ENCODE measurements at regions not wholly inside any gene's neighbourhood (a gene's known extent, or its start where the extent isn't known, plus 50 kb on each side); places are given as distances from the start of the nearest gene placed in this dataset.
"Not testable (repeated sequence)": the region's sequence is repeated elsewhere in the genome, so short reads cannot be mapped to it uniquely, and the experiment has no call there.

GRCh38 chrX:39675162-39675553, 422.6 kb downstream of the BCOR start:
- DNase-seq (ENCODE audit: low spot score): no peak

DNA sequence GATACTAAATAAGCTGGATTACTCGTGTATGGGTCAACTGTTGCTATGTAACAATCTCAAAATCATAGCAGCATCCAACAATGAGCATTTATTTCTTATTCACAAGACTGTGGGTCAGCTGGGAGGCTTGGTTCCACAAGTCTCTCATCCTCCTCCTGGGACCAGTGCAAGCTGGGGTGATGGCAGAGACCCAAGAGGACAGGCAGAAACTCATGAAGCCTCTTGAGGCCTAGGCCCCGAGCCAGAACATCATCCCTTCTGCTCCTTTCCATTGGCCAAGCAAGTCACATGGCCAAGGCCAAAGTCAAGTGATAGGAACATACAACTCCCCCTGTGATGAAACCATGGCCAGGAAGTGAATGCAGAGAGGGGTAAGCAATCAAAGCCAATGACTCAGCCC, 422.1 kb downstream of the BCOR start:
- no peak for DNase-seq (ENCODE audit: low spot score)

- DNase-seq (ENCODE audit: low spot score): no peak
These were observed 421.3 kb downstream of the BCOR start for GRCh38 chrX:39676434-39676833.

- DNase-seq (ENCODE audit: low spot score): no peak
These were observed 420.2 kb downstream of the BCOR start for GRCh38 chrX:39677585-39677977.

GRCh38 chrX:39677978-39678791, 419.6 kb downstream of the BCOR start:
- DNase-seq (ENCODE audit: low spot score): no peak

DNA sequence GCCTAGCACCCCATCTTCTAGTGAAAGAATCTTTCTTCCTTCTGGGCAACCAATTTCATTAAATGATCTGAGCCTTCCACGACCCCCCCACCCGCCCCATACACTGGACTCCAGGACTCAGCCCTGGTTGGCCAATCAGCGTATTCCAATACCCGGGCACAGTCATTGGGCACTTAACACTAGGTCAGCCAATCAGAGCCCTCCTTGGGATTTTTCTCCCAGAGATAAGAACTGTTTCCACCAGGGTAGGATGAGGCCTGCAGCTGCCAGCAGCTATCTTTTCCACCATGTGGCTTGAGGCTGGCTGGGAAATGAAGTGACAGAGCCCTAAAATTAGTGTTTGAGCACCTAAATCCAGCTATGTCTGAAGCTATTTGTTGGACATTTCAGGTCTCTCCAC, 418.8 kb downstream of the BCOR start:
- DNase-seq (ENCODE audit: low spot score): no peak

DNA sequence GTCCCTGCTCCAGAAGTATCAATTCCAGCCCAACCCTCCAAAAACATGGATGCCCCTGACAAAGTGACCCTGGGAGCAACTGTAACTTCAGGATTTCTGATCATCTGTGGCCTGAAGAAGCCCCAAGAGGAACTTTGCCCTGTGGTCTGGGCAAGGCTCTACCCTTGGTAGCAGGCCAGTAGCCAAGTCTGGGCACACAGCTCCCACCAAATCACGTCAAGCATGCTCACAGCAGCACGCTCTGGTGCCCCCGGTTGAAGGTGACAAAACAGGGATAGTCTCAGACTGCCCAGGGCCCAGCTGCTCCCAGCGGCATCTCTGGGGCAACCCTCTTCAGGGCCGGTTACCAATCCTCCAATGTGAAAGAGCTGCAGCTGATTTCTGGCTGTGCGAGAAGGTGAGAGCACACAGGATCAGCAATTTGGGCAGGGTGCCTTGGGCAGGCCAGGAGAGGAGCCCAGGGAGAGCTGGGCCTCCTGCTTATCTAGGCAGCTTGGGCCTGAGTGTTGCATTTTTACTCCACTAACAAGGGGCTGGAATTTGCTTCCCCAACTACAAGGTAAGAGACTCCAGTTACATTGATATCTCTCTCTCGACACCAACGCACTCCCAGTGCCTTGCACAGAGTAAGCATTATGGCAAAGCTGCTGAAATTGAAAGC, 418.1 kb downstream of the BCOR start:
- DNase-seq (ENCODE audit: low spot score): no peak

GRCh38 chrX:39681885-39682284, 415.9 kb downstream of the BCOR start:
- DNase-seq (ENCODE audit: low spot score): no peak

DNA sequence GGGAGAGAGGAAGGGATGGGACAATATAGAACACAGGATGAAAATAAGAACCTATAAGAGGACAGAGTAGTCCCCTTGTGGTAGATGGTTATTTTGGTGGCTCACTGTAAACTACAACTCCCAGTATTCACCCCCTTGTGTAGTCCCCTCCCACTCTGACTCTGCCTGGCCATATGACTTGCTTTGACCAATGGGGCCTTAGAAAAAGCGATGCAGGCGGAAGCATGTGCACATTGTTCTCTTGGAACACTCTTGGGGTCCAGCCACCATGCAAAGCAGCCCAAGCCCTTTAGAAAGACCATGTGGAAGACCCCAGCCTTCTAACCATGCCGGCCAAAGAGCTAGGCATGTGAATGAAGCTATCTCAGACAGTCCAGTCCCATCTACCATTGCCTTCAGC, 415.0 kb downstream of the BCOR start:
- peak; percentile 13 for DNase-seq (ENCODE audit: low spot score)

DNA sequence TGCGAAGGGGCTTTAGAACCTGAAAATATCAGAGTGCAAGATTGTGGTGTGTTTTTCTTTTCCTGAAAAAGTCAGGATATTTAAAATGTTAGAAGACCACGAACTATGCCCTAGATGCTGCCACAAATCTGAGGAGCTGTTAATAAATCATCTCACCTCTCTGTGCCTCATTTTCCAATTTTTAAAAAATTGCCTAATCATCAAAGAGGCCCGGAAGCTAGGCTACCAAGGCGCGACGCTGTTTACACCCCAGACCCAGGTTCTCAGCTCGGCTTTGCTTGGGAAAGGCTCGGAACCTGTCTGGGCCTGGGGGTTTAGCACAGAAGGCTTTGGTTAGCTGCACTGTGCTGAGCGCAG, 409.6 kb downstream of the BCOR start:
- DNase-seq (ENCODE audit: low spot score): no peak

DNA sequence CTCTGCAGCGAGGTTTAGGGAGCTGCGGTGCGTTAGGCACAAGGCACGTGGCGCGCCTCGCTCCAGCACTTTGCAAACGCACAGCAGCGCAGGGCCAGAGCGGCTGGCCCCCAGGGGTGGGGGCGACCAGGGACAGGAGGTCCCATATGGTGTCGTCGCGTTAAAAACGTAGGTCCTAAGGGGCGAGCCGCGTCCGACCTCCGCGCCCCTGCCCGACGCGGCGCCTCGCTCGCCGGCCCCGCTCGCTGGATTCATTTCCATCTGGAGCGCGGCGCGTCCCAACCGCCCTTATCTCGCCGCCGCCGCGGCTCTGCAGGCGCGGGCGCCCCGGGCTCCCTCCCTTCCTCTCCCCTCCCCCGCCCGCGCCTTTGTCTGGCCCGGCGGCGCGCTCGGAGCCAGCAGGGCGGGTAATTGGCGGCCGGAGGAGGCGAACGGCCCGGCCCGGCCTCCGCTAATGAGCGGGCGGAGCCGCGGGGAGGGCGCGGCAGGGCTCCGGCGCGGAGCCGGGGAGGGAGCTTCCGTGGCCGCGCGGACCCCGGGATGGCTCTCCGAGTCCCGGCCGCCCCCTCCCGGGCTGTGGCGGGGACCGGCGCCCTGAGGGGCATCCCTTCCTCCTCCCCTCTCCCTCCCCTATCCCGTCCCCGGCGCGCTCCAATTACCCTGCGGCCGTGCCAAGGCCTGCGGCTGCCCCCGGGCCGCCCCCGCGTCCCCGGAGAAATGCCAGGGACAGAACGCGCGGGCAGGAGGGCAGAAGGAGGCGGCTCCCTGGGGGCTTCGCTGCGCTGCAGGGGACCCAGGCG, 409.0 kb downstream of the BCOR start:
- peak; percentile 17 for DNase-seq (ENCODE audit: low spot score)

DNA sequence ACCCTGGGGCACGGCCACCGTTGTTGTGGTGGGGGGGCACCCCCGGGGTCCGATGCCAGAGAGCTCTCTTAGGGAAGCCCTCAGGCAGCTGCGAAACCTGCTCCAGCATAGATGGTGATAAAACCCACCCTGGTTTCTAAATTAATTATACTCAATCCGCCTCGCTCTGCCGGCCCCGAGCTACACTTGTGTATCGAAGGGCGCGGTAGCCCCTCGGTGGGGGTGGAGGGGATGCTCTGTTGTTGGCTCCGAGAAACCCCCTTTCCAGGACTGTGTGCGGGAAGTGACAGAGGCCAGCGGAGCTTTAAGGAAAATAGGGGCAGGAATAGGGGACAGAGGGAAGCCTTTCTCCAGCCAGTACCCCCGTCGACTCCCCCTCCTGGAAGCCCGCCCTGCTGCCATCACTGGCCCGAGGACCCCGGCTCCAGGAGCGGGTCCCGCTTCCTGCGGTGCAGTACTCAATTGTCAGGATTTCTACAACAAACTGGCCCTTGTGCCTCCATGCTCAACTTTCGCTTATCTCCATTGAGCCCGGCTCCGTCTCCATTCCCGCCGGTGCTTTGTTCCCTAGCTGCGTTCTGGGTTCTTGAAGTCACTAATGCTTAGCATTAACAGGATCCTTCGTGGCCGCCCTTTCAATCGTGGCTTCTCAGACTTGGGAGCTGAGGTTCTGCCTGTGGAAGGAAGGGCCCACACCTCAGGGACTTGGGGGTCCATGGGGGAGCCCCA, 408.2 kb downstream of the BCOR start:
- no peak for DNase-seq (ENCODE audit: low spot score)

DNA sequence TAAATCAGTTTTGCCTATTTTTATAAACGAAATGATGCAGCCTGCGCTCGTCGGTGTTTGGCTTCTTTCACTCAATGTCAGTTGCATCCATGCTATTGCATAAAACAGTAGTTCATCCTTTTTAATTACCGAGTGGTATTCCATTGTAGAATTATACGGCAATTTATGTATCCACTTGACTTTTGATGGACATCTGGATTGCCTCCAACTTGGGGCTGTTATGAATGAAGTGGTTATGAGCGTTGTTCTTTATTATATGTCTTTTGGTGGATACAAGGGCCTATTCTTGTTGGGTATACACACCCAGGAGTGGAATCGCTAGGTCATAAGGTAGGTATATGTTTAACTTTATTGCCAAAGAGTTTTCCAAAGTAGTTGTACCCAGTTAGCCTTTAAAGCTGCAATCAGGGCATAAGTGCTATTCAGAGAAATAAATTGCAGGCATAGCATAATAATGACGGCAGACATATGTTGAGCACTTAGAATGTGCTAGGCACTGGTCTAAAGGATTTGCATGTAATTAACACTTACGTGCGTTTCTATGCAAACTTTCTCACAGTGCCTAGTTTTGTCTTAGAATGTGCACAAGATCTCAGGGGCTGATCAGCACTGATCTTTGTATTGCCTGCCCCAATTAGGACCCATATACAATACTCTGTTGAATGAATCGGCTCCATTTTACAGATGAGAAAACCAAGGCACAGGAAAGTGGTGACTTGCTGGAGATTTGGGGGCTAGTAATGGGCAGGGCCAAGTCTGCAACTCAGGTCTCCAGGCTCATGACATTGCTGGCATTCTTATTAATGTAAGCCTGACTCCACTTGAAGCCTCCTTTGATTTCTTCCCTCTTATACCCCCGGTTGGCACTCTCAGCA, 407.0 kb downstream of the BCOR start:
- no peak for DNase-seq (ENCODE audit: low spot score)

GRCh38 chrX:39691724-39692123, 406.0 kb downstream of the BCOR start:
- no peak for DNase-seq (ENCODE audit: low spot score)

GRCh38 chrX:39692796-39693195, 405.0 kb downstream of the BCOR start:
- DNase-seq (ENCODE audit: low spot score): no peak

DNA sequence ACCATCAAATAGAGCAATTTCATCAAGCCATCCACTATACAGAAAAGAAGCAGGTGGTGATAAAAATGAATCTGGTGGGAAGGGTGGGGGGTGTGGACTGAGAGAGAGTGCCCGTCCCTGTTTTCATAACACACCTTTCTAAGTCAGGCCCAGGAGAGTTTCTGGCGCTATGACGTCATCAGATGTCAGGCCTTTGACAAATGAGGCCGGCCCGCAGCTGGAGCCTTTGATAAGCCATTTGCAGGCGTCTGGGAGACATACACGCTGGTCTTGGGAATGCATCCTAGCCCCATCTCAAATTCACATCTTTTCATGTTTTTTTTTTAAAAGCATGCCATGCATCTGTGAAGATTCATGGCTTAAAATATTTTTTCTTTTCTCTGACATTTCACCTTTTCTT, 404.5 kb downstream of the BCOR start:
- DNase-seq (ENCODE audit: low spot score): no peak

DNA sequence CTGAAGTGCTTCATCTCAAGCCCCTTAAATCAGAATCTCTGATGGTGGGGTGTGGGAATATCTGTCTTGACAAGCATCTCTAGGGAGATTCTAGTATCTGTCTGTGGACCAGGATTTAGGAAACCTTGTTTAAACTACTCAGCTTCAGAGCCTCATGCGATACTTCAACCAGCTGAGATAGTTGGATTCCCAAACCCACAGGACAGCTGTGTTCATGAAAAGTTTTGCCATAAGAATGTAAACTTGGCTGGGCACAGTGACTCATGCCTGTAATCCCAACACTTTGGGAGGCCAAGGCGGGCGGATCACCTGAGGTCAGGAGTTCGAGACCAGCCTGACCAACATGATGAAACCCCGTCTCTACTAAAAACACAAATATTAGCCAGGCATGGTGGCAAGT, 395.1 kb downstream of the BCOR start:
- not testable (repeated sequence) for DNase-seq (ENCODE audit: low spot score)

GRCh38 chrX:39703307-39703706, 394.5 kb downstream of the BCOR start:
- DNase-seq (ENCODE audit: low spot score): no peak

GRCh38 chrX:39704590-39704989, 393.2 kb downstream of the BCOR start:
- DNase-seq (ENCODE audit: low spot score): no peak

- DNase-seq (ENCODE audit: low spot score): peak; percentile 83
These were observed 392.5 kb downstream of the BCOR start for GRCh38 chrX:39705290-39705689.

DNA sequence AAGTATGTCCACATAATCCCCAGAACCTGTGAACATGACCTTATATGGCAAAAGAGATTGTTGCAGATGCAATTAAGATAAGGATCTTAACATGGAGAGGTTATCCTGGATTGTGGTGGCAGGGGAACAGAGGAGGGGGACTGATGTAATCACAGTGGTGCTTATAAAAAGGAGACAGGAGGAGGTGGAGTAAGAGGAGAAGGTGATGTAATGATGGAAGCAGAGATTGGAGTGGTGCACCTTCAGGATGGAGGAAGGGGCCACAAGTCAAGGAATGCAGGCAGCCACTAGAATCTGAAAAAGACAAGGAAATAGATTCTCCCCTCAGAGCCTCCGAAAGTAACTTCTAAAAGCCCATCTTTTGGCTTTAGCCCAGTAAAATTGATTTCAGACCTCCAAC, 388.4 kb downstream of the BCOR start:
- DNase-seq (ENCODE audit: low spot score): no peak
